GM21529 (cell line): ENCODE measurements at regions not wholly inside any gene's neighbourhood (a gene's known extent, or its start where the extent isn't known, plus 50 kb on each side); places are given as distances from the start of the nearest gene placed in this dataset.

Experiments used
- ATAC-seq: cut with Tn5 transposase; IDR thresholded peaks from one replicate; pipeline ENCODE4 v1.9.1; 2021; ENCODE audit not compliant: unreplicated experiment

DNA sequence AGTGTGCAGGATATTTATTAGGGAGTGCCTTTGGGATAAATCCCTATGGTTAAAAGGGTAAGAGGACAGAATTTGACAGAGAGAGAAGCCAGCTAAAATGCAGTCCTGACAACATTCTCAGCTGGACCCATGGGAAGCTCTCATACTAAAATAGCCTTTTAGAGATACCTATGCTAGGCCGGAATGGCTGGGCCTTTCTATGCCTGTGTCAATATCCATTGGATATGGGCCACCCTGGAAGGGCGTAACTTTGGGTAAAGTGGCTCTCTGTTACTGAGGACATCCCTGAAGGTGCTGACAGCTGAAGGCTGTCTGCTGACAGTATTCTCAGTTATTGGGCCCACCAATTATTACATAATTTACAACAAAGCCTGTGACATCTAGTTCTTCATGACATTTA is 613.0 kb upstream of the B3GALT2 start:
- ATAC-seq, result no peak

DNA sequence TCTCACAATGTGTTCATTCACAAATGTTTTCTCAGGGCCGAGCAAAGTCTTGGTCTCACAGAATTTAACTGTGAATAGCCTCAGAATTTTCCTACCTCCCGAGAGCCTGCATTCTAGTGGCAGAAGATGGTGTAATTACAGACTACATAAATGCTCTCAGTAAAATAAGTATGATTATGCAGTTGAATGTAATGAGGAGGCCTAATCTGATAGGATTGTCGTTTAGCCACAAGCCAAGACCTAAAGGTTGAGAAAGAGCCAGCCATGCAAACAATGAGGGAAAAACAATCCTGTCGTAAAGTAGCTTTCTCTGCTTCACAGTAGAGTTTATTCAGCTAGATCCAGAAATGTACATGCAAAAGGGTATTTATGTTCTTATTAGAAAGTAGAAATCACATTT is 607.8 kb upstream of the B3GALT2 start:
- ATAC-seq, result no peak

DNA sequence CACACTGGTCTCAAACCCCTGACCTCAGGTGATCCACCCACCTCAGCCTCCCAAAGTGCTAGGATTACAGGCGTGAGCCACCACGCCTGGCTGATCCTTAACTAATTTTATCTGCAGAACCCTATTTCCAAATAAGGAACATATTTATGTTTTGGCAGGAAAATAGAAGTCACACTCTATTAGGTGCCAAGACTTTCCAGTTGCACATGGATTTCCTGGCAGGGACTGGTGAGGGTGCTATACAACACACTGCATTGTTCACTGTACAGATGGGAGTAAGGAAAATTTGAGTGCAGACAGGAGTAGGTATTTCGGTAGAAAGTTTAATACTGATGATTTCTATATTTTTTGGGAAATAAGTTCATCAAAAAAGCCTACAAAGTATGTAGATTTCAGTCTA is 605.3 kb upstream of the B3GALT2 start:
- no peak for ATAC-seq

DNA sequence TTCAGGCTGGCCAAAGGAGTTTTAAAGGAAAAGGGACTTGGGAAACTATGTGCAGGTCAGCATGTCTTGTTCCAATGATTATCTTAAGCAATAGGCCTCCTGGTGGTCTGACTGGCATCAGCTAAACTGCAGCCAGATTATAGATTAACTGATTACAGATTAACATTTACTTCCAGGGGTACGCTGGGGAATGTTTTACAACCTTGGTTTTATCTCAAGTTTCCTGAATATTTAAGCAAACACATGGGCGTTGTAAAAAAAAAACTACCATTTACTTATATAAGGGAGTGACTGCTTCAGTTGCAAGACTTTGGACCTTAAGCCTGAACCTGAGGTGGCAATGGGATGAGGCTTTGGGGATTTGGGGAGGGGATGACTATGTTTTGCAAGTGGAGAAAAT is 600.6 kb upstream of the B3GALT2 start:
- ATAC-seq, result no peak

DNA sequence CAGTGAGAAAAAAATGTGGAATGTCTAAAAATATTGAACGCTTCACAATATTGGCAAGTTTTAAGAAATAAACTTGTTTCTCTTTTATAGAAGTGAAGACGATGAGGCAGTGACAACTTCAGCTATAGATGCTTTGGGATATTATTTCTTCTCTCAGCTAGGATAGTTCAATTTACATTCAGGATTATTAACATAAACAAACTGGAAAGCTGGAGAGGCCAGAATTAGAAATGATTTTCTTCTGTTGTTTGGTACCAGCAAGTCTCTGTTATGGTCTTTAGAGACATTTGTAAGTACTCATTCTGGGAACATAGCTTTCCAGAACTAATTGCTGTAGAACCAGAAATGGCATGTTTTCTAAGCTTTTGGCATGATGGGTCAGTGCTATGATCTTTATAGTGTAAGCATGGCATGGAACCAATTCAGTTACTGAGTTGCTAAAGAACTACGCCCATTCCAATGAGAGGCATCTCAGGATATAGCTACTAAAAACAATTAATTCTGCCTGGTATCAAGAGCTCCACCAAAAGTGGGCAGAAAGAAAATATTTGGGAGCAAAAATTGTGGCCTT is 599.5 kb upstream of the B3GALT2 start:
- ATAC-seq, result no peak

GRCh38 chr1:193774536-193775323 is 588.3 kb upstream of the B3GALT2 start:
- ATAC-seq, result no peak

DNA sequence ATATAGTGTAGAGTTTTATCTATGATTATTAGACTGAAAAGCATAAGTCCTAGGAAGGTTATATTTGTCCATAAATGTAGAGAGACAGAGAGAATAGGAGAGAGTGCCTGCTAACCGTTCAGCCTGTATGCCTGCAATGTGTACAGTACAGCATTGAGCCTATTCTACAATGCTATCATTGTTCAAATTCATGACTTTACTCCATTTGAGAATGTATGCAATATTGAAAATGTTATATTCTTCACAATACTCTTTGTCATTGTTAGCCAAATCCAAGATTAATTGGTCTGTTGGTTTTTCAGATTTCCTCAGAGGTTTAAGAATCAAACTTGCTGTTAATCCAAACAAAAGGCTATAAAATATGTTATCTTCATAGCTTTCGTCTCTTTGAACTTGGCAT is 585.2 kb upstream of the B3GALT2 start:
- no peak for ATAC-seq

- ATAC-seq, result no peak
These were observed 583.2 kb upstream of the B3GALT2 start for GRCh38 chr1:193769651-193770050.

- ATAC-seq, result no peak
These were observed 581.5 kb upstream of the B3GALT2 start for GRCh38 chr1:193767886-193768285.

GRCh38 chr1:193766329-193766728 is 579.9 kb upstream of the B3GALT2 start:
- no peak for ATAC-seq

DNA sequence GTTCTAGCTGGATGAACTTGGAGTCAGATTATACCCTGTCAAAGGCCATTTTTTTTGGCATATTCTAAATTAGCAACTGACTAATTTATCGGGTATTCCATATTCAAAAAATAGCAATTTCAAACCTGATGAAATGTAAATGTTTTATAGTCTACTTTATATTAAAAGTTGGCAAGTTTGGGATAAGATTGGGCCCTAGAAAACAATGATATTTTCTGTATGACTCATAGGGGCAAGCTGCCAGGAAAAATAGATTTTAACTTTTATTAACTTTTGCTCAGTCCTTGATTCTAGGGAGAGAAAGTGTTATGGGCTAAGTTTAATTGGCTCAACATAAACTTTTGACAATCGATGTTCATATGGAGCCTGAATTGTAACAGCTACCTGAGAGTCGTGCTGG is 576.9 kb upstream of the B3GALT2 start:
- ATAC-seq, result no peak

GRCh38 chr1:193762236-193762635 is 575.8 kb upstream of the B3GALT2 start:
- ATAC-seq, result no peak

DNA sequence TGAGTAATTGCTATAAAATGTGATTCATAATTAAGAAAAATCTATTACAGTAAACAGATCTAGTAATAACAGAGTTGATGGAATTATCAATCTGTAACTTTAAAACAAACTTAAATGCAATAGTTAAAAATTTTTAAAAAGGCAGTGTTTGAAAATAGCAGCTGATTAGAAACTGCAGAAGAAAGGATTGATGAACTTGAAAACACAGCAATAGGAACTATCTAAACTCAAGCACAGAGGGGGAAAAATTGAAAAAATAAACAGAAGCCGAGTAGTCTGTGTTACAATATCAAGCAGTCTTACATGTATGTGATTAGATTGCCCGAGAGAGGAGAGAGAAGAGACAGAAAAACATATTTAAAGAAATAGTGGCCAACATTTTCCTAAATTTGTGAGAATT is 569.0 kb upstream of the B3GALT2 start:
- ATAC-seq, result no peak

- ATAC-seq, result no peak
These were observed 568.5 kb upstream of the B3GALT2 start for GRCh38 chr1:193754732-193755427.

DNA sequence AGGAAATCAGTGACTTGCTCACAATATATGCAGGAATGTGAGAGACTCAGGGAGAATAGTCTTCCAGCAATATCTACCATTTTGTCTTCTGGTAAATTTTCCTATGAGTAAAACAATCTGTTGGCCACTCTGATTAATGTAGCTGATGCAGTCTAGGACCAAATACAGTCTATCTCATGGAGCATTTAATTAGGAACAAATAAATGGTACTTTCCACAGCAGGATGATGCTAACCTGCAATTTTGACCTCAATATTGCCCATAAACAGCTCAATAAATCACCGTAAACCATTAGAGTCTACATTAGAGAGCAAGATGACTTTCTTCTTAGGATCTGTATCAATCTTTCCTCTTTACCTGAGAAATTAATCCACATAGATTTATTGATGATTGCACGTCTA is 567.7 kb upstream of the B3GALT2 start:
- ATAC-seq, result no peak

DNA sequence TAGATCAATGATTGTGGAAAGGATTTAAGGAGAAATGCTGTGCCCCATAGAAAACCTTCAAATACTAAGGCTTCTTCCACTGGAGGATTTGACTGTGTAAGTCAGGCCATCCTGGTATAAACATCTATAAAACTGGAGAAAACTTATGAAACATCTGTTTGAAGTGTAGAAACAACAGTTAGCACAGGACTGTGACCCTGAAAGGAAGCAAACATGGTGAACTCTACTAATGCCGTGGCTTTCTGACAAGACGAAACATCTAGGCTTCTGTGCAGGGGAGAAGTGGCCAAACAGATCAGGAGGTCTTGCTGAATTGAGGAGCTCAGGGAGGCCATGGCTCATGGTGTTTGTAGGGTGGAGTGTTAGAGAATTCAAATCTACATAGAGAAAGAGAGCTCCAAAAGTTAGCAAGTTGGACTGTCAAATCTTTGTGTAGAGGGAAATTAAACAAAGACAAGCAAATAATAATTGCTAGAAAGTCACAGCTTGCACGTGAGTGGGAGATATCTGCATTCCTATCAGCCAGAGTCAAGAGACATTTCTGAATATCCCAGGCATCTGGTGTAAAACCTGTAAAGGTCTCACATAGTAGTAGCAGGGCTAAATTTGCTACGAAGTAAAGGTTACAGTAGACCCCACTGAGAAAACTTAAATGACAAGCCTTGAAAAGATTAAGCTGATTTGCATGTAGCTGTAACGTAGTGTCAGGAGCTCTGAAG is 566.8 kb upstream of the B3GALT2 start:
- no peak for ATAC-seq

GRCh38 chr1:193749868-193750267 is 563.5 kb upstream of the B3GALT2 start:
- no peak for ATAC-seq

DNA sequence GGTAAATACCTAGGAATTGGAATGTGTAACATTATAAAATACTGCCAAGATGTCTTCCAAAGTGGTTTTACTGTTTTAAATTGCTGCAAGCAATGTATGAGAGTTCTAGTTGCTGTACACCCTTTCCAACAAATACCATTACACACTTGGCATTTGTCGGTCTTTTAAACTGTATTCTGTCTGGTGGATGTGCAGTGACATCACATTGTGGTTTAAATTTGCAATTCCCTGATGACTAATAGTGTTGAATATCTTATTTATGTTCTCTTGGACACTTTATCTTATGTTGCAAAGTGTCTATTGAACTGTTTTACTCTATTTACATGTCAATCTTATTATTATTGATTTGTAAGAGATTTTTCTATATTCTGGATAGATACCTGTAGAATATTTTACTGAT is 561.2 kb upstream of the B3GALT2 start:
- ATAC-seq, result no peak

DNA sequence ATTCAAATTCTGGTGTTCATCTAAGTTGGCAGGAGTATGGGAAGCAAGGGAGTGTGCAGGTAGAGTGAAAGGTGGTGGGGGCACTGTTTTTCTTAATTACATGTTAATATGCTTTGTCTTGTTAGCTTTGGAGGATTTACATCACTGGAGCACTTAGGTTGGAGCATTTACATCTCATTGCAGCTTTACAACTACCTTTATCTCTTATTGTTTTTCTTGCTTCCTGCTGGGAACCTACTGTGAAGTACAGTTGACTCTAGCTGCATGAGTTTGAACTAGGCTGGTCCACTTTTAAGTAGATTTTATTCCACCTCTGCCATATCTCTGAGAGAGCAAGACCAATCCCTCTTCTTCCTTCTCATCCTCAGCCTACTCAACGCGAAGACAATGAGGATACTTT is 554.8 kb upstream of the B3GALT2 start:
- no peak for ATAC-seq

DNA sequence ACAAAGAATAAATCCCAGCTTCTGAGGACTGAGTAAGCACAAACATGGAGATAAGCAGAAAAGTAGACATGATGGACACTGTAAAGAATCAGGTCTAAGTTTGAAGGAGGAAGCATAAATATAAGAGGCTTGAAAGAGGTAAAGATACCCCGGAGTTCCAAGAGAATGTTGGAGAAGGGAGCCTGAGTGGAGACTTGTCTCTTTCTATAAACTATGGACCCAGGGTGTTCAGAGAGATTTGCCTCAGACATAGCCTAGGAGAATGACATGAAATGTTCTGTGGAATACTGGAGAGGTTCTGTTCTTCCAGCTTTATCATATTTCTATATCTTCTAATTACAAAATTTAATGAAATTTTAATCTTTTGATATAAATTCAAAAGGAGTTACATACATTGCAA is 554.3 kb upstream of the B3GALT2 start:
- no peak for ATAC-seq

DNA sequence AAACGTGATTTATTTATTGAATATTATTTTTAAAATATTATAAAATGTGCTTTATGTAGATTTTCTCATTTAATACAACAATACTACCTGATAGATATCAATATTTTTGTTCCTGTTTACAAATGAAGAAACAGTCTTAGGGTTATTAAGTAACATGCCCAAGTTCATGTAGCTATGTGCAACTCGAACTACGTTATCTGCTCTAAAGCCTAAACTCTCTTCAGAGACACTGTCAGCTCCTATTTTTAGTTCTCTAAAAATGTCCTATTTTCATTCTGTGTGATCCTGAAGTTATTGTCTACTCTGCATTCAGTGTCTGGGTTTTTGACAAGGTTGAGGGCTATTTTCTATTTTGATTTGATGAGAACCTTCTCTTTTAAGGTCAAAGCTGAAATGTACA is 550.1 kb upstream of the B3GALT2 start:
- no peak for ATAC-seq

DNA sequence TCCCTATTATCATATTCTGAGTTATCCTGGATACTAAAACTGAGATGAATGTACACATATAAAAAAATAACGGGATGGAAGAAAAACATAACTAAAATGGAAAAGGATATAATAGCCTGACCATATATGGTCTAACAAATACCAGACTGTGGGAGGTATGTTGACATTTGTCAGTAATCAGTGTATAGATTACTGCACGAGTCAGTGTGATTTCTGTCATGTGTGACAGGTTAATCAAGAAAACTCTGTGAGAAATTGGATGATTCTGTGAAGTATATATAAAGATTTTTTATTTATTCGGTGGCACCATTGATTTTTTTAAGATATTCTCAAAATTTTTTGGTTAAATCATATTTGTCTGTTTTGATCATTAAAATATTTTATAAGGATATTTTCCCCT is 547.3 kb upstream of the B3GALT2 start:
- no peak for ATAC-seq
